ENCODE measurements at regions not wholly inside any gene's neighbourhood (a gene's known extent, or its start where the extent isn't known, plus 50 kb on each side); places are given as distances from the start of the nearest gene placed in this dataset.
A peak's percentile ranks its signal among the peaks of the same experiment; 100 is the strongest.
"Not testable (repeated sequence)": the region's sequence is repeated elsewhere in the genome, so short reads cannot be mapped to it uniquely, and the experiment has no call there.

DNA sequence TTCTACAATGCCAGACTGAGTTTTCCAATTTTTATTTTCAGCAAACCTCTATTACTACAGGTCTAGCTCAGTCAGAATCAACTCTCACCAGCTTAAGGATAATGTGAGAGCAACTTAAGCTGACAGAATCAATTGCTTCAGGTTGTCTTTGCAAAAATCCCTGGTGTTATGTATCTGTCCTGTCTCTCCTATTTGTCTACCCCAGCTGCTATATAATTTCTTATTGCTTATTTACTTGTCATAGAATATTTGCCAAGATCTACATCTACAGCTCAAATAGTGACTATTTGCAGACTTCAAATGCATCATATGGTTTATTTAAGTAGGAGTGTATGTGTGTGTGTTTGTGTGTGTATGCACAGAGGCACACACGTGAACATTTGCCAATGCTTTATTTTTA, 54.1 kb downstream of the FOXG1 start:
- DNase-seq (ENCODE audit: low read depth, low spot score): no peak

- DNase-seq (ENCODE audit: low read depth, low spot score): no peak
Observed at GRCh38 chr14:28821993-28822392, 55.4 kb downstream of the FOXG1 start.

DNA sequence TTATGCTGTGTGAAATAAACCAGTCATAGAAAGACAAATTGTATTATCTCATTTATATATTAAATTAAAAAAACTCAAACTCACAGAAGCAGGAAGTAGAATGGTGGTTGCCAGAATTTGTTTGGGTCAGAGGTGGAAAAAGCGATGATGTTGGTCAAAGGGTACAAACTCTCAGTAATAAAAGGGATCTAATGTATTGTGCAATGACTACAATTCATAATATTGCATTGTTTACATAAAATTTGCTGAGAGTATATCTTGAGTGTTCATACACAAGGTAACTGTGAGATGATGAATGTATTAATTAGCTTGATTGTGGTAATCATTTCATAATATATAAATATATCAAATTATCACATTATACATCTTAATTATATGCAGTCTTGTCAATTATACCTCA, 56.7 kb downstream of the FOXG1 start:
- no peak for DNase-seq (ENCODE audit: low read depth, low spot score)

DNA sequence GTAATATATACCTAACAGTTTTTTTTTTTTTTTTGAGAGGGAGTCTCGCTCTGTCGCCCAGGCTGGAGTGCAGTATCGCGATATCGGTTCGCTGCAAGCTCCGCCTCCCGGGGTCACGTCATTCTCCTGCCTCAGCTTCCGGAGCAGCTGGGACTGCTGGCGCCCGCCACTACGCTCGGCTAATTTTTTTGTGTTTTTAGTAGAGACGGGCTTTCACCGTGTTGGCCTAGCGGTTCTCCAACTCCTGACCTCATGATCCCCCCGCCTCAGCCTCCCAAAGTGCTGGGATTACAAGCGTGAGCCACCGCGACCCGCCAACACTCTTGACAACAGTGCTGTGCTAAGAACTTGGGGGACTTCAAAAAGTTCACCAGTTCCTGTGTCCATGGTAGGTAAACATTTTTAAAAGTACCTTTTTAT, 63.5 kb downstream of the FOXG1 start:
- no peak for DNase-seq (ENCODE audit: low read depth, low spot score)

- DNase-seq (ENCODE audit: low read depth, low spot score): no peak
Observed at GRCh38 chr14:28831126-28831525, 64.5 kb downstream of the FOXG1 start.

GRCh38 chr14:28842569-28842968, 76.0 kb downstream of the FOXG1 start:
- not testable (repeated sequence) for DNase-seq (ENCODE audit: low read depth, low spot score)

- DNase-seq (ENCODE audit: low read depth, low spot score): no peak
Observed at GRCh38 chr14:28867571-28867970, 101.0 kb downstream of the FOXG1 start.

GRCh38 chr14:28870033-28870564, 103.5 kb downstream of the FOXG1 start:
- no peak for DNase-seq (ENCODE audit: low read depth, low spot score)

GRCh38 chr14:28875934-28876571, 109.5 kb downstream of the FOXG1 start:
- no peak for DNase-seq (ENCODE audit: low read depth, low spot score)

GRCh38 chr14:28876572-28876945, 110.0 kb downstream of the FOXG1 start:
- DNase-seq (ENCODE audit: low read depth, low spot score): no peak

DNA sequence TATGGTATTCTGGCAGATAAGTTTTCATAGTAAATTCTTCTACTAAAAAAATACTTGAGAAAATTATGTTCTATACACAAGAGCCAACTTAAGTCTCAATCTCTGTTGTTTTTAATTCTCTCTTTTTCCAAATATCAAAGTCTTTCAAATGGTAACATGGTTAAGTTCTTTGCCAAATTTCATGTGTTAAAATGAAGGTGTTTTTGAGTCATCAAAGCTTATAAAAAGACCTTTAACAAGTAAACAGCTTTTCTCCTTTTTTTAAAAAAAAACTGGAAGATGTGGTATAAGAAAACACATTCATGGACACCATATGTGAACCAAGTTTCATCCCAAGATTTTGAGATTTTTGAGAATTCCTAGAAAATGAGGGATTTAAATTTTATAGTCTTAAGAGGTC, 111.3 kb downstream of the FOXG1 start:
- DNase-seq (ENCODE audit: low read depth, low spot score): no peak

GRCh38 chr14:28879573-28879996, 113.0 kb downstream of the FOXG1 start:
- DNase-seq (ENCODE audit: low read depth, low spot score): peak; percentile 12

- no peak for DNase-seq (ENCODE audit: low read depth, low spot score)
Observed at GRCh38 chr14:28886940-28887339, 120.4 kb downstream of the FOXG1 start.

GRCh38 chr14:28895389-28895788, 128.8 kb downstream of the FOXG1 start:
- no peak for DNase-seq (ENCODE audit: low read depth, low spot score)

DNA sequence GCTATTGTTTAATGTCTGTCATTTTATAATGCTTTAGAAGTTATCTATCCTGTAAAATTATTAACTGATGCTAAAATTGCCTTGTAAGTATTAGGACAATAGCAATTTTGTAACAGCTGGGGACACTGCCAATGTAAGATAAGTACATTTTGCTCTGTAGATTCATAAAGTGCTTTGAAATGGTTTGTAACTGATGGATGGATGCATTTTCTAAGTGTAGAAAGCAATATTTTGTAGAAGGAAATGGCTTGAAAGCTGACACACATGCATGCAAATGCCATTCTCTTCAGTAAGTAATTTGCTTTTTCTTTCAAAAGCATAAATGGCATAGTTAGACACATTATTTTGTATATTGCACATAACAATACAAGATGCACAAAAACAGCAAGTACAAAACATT, 129.8 kb downstream of the FOXG1 start:
- DNase-seq (ENCODE audit: low read depth, low spot score): no peak

DNA sequence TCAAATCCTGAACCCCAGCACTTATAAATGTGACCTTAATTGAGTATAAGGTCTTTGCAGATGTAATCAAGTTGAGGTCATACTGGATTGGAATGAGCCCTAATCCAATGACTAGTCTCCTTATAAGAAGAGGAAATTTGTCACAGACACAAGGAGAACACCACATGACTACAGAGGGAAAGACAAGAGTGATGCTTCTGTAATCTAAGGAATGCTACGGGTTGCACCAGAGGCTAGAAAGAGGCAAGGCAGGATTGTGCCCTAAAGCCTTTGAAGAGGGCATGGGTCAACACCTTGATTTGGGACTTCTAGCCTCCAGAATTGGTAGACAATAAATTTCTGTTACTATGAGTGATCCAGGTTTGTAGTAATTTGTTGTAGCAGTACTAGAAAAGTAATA, 135.0 kb downstream of the FOXG1 start:
- DNase-seq (ENCODE audit: low read depth, low spot score): no peak

- no peak for DNase-seq (ENCODE audit: low read depth, low spot score)
Observed at GRCh38 chr14:28902930-28903329, 136.3 kb downstream of the FOXG1 start.

DNA sequence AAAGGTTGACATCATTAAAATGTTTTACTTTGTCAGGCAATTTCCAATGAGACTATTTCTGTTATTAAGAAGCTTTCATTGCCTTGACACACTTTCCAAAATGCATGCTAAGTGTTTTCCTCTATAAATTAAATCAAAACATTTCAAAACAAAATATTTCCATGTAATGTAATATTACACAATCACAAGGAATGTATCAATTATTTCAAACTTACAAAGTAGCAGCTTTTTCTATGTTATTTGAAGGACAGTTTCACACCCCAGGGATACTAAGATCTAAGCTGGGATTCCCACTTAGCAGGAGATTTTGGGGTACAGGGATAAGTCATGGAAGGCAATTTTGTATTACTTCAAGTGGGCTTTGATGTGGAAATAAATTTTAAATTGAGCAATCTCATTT, 144.9 kb downstream of the FOXG1 start:
- no peak for DNase-seq (ENCODE audit: low read depth, low spot score)

DNA sequence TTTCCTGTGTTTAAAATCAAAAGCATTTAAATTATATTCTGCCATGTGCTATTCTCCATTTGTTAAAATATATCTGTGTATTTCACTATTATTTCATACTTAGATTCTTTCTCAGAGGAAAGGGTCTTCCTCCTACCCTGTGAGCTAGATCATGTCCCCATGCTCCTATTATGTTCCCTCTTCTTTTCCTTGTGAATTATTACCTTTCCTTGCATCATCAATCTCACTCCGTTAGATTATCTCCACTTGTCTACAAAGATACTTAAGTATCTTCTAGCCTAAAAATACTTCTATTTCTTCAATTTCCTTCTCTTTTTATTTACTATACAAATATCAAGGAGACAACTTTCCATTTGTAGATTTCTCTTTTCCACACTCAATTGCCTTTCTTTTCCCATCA, 146.5 kb downstream of the FOXG1 start:
- DNase-seq (ENCODE audit: low read depth, low spot score): no peak

GRCh38 chr14:28926122-28926521, 159.5 kb downstream of the FOXG1 start:
- DNase-seq (ENCODE audit: low read depth, low spot score): no peak

- no peak for DNase-seq (ENCODE audit: low read depth, low spot score)
Observed at GRCh38 chr14:28931999-28932398, 165.4 kb downstream of the FOXG1 start.

- DNase-seq (ENCODE audit: low read depth, low spot score): no peak
Observed at GRCh38 chr14:28936601-28937000, 170.0 kb downstream of the FOXG1 start.

DNA sequence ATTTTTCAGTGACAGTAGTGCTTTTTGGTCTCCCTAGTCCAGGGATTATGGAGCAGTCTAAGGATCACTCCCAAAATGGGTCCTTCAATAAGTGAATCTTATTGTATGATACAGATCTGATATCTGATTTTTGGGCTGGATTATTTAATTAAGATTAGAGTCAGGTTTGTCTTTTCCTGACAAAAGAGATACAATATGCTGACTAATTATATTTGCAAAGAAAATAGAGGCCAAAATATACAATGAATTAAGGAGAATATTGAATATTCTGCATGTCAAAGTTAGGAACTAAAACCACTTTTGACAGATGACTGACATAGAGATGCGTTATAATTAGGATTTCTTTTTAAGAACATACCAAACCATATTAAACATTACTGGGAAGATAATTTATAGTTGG, 175.2 kb downstream of the FOXG1 start:
- no peak for DNase-seq (ENCODE audit: low read depth, low spot score)

GRCh38 chr14:28944605-28945004, 178.0 kb downstream of the FOXG1 start:
- DNase-seq (ENCODE audit: low read depth, low spot score): no peak
